ENCODE measurements at regions not wholly inside any gene's neighbourhood (a gene's known extent, or its start where the extent isn't known, plus 50 kb on each side); places are given as distances from the start of the nearest gene placed in this dataset.

DNA sequence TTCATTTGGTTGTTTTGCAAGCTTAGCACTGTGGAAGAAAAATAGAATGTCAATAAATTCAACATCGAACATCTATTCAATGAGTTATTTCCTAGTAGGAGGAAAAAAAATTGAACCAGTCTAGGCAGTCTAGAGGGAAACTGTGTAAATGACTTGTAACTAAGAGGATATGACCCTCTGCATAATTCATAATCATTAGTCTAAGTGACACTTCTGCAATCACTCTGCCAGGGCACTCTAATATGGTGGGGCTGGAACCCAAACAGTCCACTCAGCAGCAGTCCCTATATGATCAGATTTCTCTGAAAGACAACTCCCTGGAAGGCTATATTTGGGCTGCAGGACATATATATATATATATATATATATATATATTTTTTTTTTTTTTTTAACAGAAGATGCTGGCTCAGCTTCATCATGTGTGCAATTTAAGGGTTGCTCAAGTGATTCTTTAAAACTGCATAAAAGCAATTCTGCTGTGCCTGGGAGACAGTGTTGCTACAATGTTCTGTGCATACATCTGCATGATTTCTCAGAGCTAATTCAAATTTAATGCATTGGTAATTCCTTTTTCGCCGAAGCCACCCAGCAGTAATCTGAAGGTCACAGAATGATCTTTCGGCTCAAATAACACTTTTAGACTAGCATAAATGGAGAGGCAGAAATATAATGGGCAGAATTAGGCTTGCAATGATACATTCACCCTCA, 482.1 kb upstream of the ZNF608 start:
- no peak for FAIRE-seq
- H3K27ac ChIP-seq: no peak overlapping the region
- no peak for DNase-seq (ENCODE audit: low read depth in 1 of 2, low spot score in 1 of 2)
- ChIA-PET CTCF (interaction anchor here (0.6 to 1.9 kb wide), 3 partner anchors 15 to 83 kb away, joined by 3 to 4 read pairs (median 4); no protein-coding TSS in a partner anchor), POLR2A (no interaction called here)
- no peak overlapping the region for H3K4me3 ChIP-seq
- no peaks in the 10 kb centered on the region; the same call in 2 of the 3 replicates for H3K4me1 ChIP-seq
- H3K9me3 ChIP-seq: no peaks in the 10 kb centered on the region
- H3K4me2 ChIP-seq: no peak overlapping the region
- no peak for TF ChIP-seq ZC3H11A (IDR thresholded peaks at IDR 0.05)
- TF ChIP-seq ELK1 (IDR thresholded peaks at IDR 0.05; ENCODE audit: low read depth, low read length): no peak
- TF ChIP-seq, protein P1, sequence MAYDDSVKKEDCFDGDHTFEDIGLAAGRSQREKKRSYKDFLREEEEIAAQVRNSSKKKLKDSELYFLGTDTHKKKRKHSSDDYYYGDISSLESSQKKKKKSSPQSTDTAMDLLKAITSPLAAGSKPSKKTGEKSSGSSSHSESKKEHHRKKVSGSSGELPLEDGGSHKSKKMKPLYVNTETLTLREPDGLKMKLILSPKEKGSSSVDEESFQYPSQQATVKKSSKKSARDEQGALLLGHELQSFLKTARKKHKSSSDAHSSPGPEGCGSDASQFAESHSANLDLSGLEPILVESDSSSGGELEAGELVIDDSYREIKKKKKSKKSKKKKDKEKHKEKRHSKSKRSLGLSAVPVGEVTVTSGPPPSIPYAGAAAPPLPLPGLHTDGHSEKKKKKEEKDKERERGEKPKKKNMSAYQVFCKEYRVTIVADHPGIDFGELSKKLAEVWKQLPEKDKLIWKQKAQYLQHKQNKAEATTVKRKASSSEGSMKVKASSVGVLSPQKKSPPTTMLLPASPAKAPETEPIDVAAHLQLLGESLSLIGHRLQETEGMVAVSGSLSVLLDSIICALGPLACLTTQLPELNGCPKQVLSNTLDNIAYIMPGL (CRISPR knock-in tag; IDR thresholded peaks at IDR 0.05; ENCODE audit: borderline replicate concordance): no peak
- no peak for TF ChIP-seq PHF8 (IDR thresholded peaks at IDR 0.05; ENCODE audit: borderline replicate concordance, low read depth)
- TF ChIP-seq JUNB (IDR thresholded peaks at IDR 0.05): no peak
- TF ChIP-seq MYC (IDR thresholded peaks at IDR 0.05; ENCODE audit: borderline replicate concordance, low read length): no peak
- TF ChIP-seq HOXB5 (CRISPR knock-in tag; IDR thresholded peaks at IDR 0.05): no peak
- TF ChIP-seq RNF2 (IDR thresholded peaks at IDR 0.05; ENCODE audit: borderline replicate concordance, low read depth): no peak
- TF ChIP-seq JUN (IDR thresholded peaks at IDR 0.05): no peak
- no peak for TF ChIP-seq ZSCAN20 (CRISPR knock-in tag; IDR thresholded peaks at IDR 0.05)
- 48% methylated on average over 4 of the region's 4 CpGs for WGBS (ENCODE audit: missing lambda C conversion rate)
- ATAC-seq: no peak

GRCh38 chr5:125229556-125229955, 483.1 kb upstream of the ZNF608 start:
- 57% methylated on average over 4 of the region's 4 CpGs for WGBS (ENCODE audit: missing lambda C conversion rate)
- no peaks in the 10 kb centered on the region; the same call in 2 of the 3 replicates for H3K4me1 ChIP-seq
- no peak for FAIRE-seq
- no peak overlapping the region for H3K4me2 ChIP-seq
- H3K4me3 ChIP-seq: no peak overlapping the region
- no peak for DNase-seq (ENCODE audit: low read depth in 1 of 2, low spot score in 1 of 2)
- no peaks in the 10 kb centered on the region for H3K9me3 ChIP-seq
- POLR2A ChIA-PET: no interaction called here
- CTCF ChIA-PET: no interaction called here
- TF ChIP-seq MAFK (IDR thresholded peaks at IDR 0.05; ENCODE audit: partially characterized antibody): peak; percentile 63
- TF ChIP-seq, protein P2, sequence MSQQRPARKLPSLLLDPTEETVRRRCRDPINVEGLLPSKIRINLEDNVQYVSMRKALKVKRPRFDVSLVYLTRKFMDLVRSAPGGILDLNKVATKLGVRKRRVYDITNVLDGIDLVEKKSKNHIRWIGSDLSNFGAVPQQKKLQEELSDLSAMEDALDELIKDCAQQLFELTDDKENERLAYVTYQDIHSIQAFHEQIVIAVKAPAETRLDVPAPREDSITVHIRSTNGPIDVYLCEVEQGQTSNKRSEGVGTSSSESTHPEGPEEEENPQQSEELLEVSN (IDR thresholded peaks at IDR 0.05; ENCODE audit: borderline replicate concordance, low read depth): no peak
- ATAC-seq: no peak
- no peak overlapping the region for H3K27ac ChIP-seq

- WGBS (ENCODE audit: missing lambda C conversion rate): 68% methylated on average over 3 of the region's 3 CpGs
- DNase-seq (ENCODE audit: low read depth in 1 of 2, low spot score in 1 of 2) (no peak), ATAC-seq (no peak), FAIRE-seq (peak; percentile 72)
- Histone ChIP-seq H3K9me3 (no peaks in the 10 kb centered on the region), H3K27ac (no peak overlapping the region), H3K4me2 (no peak overlapping the region), H3K4me3 (no peak overlapping the region), H3K4me1 (no peaks in the 10 kb centered on the region; the same call in 2 of the 3 replicates)
- ChIA-PET CTCF (no interaction called here), POLR2A (no interaction called here)
- TF ChIP-seq RFX5 (IDR thresholded peaks at IDR 0.05): no peak
- no peak for TF ChIP-seq NFE2L2 (conservative IDR thresholded peaks at IDR 0.05; ENCODE audit: low read length)
- TF ChIP-seq PHF8 (IDR thresholded peaks at IDR 0.05; ENCODE audit: borderline replicate concordance, low read depth): no peak
Observed at GRCh38 chr5:125232779-125233230, 486.4 kb upstream of the ZNF608 start.

DNA sequence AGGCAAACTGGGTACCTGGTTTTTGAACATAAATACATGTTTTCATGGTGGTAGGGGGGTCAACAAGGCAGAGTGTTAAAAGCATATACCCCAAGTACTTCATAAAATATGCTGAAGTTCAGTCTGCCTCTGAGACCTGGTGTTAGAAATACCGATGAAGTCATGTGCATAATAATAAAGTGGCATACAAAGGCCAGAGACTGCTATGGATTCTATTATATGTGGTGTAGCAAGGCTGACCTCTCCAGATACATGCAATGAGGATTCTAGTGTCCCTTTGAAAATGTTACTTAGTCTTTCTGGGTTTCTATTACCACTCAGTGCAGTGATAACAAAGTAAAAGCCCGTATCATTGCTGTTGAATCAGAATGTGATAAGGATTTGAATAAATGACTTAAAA, 487.5 kb upstream of the ZNF608 start:
- no peak for ATAC-seq
- ChIA-PET CTCF (interaction anchor here (0.7 kb wide), 1 partner anchor 1255 kb away, joined by 3 read pairs; no protein-coding TSS in a partner anchor), POLR2A (no interaction called here)
- Histone ChIP-seq H3K9me3 (no peaks in the 10 kb centered on the region), H3K4me1 (no peaks in the 10 kb centered on the region), H3K4me2 (no peak overlapping the region), H3K4me3 (no peak overlapping the region), H3K27ac (no peak overlapping the region)
- WGBS (ENCODE audit: missing lambda C conversion rate): 56% methylated on average over 2 of the region's 2 CpGs
- DNase-seq (ENCODE audit: low read depth in 1 of 2, low spot score in 1 of 2): no peak
- no peak for FAIRE-seq
- TF ChIP-seq, protein P1 (CRISPR knock-in tag; IDR thresholded peaks at IDR 0.05; ENCODE audit: borderline replicate concordance): no peak
- no peak for TF ChIP-seq RARB (CRISPR knock-in tag; IDR thresholded peaks at IDR 0.05)
